A673 (cell line): ENCODE measurements at regions not wholly inside any gene's neighbourhood (a gene's known extent, or its start where the extent isn't known, plus 50 kb on each side); places are given as distances from the start of the nearest gene placed in this dataset.

Experiments used
- CTCF ChIP-seq: fragments of 300-800, 200-600 bp; sonication (generic); conservative IDR thresholded peaks from 2 replicates; pipeline ENCODE4 v1.5.1; 2017; ENCODE audit warnings: low read depth, mild to moderate bottlenecking, antibody characterized with exemption, low read length, moderate library complexity, mixed read lengths
- EZH2 ChIP-seq: fragments of 200-600 bp; sonication (generic); IDR thresholded peaks from 2 replicates; pipeline ENCODE4 v1.6.1; 2017; ENCODE audit warnings: borderline replicate concordance, low read depth, mild to moderate bottlenecking, mixed read lengths, antibody characterized with exemption, low read length; ENCODE audit not compliant: poor library complexity, severe bottlenecking

- TF ChIP-seq EZH2: no peak
- no peak for TF ChIP-seq CTCF
Observed at GRCh38 chr9:3704890-3705289, 179.1 kb upstream of the RFX3 start.
